HG03039 (cell line): ENCODE measurements at regions not wholly inside any gene's neighbourhood (a gene's known extent, or its start where the extent isn't known, plus 50 kb on each side); places are given as distances from the start of the nearest gene placed in this dataset.
"Not testable (repeated sequence)": the region's sequence is repeated elsewhere in the genome, so short reads cannot be mapped to it uniquely, and the experiment has no call there.

ENCODE experiments used
- ATAC-seq: cut with Tn5 transposase; IDR thresholded peaks from one replicate; pipeline ENCODE4 v1.9.1; 2021; ENCODE audit warnings: mild to moderate bottlenecking, moderate library complexity; ENCODE audit not compliant: unreplicated experiment

- no peak for ATAC-seq
Observed at GRCh38 chr10:91080776-91081175, 139.7 kb upstream of the PCGF5 start.

GRCh38 chr10:91082447-91082846 is 138.0 kb upstream of the PCGF5 start:
- ATAC-seq = no peak

- no peak for ATAC-seq
Observed at GRCh38 chr10:91088300-91089140, 131.9 kb upstream of the PCGF5 start.

DNA sequence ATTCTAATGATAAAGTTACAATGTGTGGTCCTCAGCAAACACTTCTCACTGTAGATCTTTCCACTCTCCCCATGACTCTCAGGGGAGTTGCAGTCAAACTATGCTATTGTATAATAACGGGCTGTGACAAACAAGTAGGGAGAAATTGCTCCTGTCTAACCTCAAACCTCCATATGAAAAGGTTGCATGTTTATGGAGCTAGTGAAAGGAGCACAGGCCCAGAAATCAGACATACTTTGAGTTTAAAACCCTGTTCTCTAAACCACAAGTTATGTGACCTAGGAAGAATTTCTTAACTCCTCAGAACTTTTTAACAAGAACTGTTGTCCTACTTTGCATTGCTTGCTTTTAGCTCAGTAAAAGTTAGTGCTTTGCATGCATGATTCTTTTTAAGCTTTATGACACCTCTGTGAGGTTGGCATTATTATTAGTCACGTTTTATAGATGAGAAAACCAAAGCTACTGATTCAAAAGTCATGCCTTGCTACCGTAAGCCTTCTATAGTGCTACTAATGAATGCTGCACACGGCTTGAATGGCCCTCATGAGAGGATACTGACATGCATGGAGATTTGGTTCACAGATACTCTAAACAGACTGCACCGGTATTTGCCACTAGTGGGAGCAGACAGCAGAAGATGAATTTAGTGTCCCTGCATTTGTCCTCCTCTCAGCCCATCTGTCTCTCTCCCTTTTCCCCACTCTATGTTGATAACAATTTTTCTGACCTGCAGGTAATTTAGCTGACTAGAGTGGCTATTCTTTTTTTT is 129.5 kb upstream of the PCGF5 start:
- ATAC-seq = no peak

- no peak for ATAC-seq
Observed at GRCh38 chr10:91091780-91092179, 128.7 kb upstream of the PCGF5 start.

DNA sequence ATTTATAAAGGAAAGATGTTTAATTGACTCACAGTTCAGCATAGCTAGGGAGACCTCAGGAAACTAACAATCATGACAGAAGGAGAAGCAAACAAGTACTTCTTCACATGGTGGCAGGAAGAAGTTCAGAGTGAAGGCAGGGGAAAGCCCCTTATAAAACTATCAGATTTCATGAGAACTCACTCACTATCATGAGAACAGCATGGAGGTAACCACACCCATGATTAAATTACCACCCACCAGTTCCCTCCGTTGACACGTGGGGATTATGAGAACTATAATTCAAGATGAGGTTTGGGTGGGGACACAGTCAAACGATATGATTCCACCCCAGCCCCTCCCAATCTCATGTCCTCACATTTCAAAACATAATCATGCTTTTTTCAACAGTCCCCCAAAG is 124.2 kb upstream of the PCGF5 start:
- no peak for ATAC-seq

GRCh38 chr10:91097313-91097712 is 123.2 kb upstream of the PCGF5 start:
- ATAC-seq = no peak

GRCh38 chr10:91098021-91098420 is 122.4 kb upstream of the PCGF5 start:
- not testable (repeated sequence) for ATAC-seq

GRCh38 chr10:91103384-91104192 is 116.9 kb upstream of the PCGF5 start:
- ATAC-seq = no peak

- ATAC-seq = no peak
Observed at GRCh38 chr10:91104193-91105041, 116.0 kb upstream of the PCGF5 start.

- no peak for ATAC-seq
Observed at GRCh38 chr10:91105269-91105668, 115.2 kb upstream of the PCGF5 start.

DNA sequence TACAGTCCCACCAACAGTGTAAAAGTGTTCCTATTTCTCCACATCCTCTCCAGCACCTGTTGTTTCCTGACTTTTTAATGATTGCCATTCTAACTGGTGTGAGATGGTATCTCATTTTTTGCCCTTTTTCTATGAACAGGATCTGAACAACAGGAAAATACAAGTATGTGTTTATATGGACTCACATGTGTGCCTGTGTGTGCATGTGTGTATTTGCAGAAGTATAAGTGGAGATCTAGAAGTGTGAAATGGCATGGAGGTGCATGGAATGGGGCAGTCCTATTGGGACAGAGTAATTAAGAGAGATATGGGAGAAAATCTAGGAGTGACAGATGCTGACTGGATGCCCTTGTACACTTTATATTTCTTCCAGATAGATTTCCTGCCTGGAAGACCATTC is 111.6 kb upstream of the PCGF5 start:
- ATAC-seq = no peak

DNA sequence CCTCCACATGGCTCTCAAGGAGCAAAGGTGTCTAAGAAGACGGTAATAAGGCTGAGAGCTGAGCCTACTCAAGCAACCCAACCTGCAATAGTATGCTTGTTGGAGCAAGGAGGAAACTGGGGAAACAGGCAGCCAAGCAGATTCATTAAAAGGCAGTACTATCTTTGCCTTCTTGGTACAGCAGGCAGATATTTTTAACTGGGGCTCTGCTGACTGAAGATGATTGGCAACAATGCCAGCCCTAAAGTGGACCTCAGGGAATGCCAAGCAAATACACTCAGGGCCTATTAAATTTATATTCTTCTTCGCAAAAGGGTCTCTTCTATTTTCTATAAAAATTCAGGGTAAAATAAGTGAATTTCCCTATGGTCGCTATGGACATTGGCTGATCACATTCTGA is 109.4 kb upstream of the PCGF5 start:
- no peak for ATAC-seq

DNA sequence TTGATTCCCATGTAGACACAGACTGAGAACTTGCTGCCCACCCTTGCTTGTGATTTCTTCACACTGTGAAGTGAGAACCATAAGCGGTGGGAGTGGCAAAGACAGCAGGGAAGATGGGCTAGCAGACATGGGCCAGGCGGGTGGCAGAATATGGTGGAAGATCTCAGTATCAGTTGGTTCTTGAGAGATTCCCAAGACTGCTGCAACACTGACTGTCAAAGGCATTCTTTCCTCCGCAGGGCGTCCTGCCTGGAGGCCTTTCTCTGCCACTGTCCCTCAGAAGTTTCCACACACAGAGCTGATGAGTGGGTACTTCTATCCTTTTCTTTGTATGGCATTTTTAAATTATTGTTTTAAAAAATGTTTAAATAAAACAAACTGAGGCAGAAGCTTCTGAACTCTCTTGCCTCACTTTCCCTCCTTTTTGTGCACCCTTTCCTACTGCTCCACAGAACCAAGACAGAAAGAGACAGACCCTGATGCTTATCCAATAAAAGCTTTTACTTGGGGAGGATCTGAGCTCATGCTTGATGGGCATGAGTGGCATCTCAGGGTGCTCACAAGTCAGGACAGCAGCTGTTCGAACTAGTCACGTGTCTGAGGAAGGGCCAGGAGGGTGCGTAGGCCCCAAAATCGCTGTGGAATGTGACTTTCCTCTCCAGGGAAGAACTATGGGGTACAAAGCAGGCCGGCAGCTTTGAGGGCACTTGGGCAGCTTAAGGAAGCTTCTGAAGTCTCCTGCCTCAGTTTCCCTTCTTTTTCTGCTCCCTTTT is 104.7 kb upstream of the PCGF5 start:
- no peak for ATAC-seq

GRCh38 chr10:91117505-91117904 is 103.0 kb upstream of the PCGF5 start:
- no peak for ATAC-seq

DNA sequence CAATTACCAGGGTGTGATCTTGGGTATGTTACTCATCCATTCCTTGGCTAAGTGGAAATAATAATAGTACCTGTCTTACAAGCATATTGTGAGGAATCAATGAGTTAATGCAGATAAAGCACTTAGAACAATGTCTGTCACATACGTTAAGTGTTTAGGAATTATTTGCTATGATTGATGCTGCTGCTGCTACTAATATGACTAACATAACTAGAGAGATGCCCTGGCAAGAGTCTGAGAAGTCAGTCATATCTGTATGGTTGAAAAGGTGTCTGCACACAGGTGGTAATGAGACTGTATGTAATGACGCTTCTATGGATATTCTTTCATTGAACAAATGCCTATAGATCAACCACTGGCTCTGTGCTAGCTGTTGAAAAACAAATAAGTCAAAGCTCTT is 100.1 kb upstream of the PCGF5 start:
- no peak for ATAC-seq

DNA sequence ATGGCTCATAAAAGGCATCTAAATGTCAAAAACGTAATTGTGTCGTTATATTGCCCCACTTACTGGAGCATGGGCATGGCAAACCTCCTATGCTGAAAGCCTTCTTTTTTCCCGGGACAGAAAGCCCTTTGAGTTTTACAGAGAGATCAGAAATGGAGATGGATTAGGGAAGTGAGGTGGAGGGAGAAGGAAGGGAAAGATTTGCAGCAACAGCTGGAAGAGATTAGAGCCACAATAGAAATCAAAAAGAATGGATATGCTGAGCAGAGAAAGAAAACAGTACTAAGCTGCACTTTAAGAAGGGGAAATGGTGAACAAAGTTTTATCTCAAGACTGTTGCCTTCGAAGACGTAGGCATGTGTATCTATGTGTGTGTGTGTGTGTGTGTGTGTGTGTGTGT is 97.2 kb upstream of the PCGF5 start:
- no peak for ATAC-seq

GRCh38 chr10:91124016-91124415 is 96.4 kb upstream of the PCGF5 start:
- no peak for ATAC-seq

- no peak for ATAC-seq
Observed at GRCh38 chr10:91126471-91126870, 94.0 kb upstream of the PCGF5 start.
